K562 (cell line): ENCODE measurements at regions not wholly inside any gene's neighbourhood (a gene's known extent, or its start where the extent isn't known, plus 50 kb on each side); places are given as distances from the start of the nearest gene placed in this dataset.

Source experiments
- ATAC-seq: fragments of 200-7000 bp; cut with Tn5 transposase; 3 replicates; pipeline ENCODE4 v1.9.1; 2020; ENCODE audit warnings: moderate library complexity
- BruUV-seq: library from RNA; stranded (reverse); fragments of 400-500 nt; replicated peaks from 2 replicates; lab custom pipeline; 2021; lab: Mats Ljungman, UMichigan
- CTCF ChIA-PET: fragments of 300-600 bp; formaldehyde crosslinking; extraction: SDS; loops from one replicate; lab custom pipeline; 2021; ENCODE audit warnings: low intra/inter-chr PET ratio; lab: Yijun Ruan, JAX
- POLR2A ChIA-PET: fragments of 300-600, 350-650 bp; sonication (Branson Sonifier 250); formaldehyde crosslinking; extraction: SDS; loops from one replicate; lab custom pipeline; 2021; ENCODE audit warnings: antibody characterized with exemption, inconsistent platforms; lab: Yijun Ruan, JAX
- DNase-seq, 4 experiments: peaks; one replicate each; pipeline versions ENCODE4 v3.0.0 to v3.0.0-alpha.2; 2011 to 2018; ENCODE audit warnings: low spot score in 3 of 4, mixed read lengths in 3 of 4; ENCODE audit errors: extremely low read depth in 1 of 4
- FAIRE-seq: peaks from 2 replicates; lab custom pipeline; 2011; peaks lifted over from hg19 to GRCh38; lab: Jason Lieb, UNC
- H2AFZ ChIP-seq: 2 replicates; pipeline ENCODE4 v1.6.0; 2011; ENCODE audit warnings: low read depth, low read length, control low read depth, inconsistent platforms
- H3K27ac ChIP-seq: fragments of 200-600 bp; 3 replicates; pipeline ENCODE4 v1.8.0; 2011; ENCODE audit warnings: low read depth, mild to moderate bottlenecking, control low read depth, inconsistent platforms, low read length, moderate library complexity, mixed read lengths; ENCODE audit errors: extremely low read depth
- H3K27me3 ChIP-seq, 2 experiments: fragments of 300-600 bp in 1 of 2; 2 replicates in 1 of 2; 3 replicates in 1 of 2; pipeline versions ENCODE4 v1.6.0 to v1.8.0; 2011; ENCODE audit warnings: inconsistent platforms in 2 of 2, low read length in 2 of 2, mild to moderate bottlenecking in 1 of 2, mixed read lengths in 1 of 2, moderate library complexity in 1 of 2; ENCODE audit not compliant: control insufficient read depth in 2 of 2, insufficient read depth in 2 of 2
- H3K36me3 ChIP-seq: fragments of 300-600 bp; 3 replicates; pipeline ENCODE4 v1.8.0; 2011; ENCODE audit warnings: mild to moderate bottlenecking, low read length, inconsistent platforms; ENCODE audit not compliant: control insufficient read depth, insufficient read depth
- H3K4me1 ChIP-seq, 2 experiments: fragments of 200-600 bp in 1 of 2; replicated peaks in 1 of 2; 2 replicates in 1 of 2; 3 replicates in 1 of 2; pipeline versions ENCODE4 v1.5.1 to v1.8.0; 2011; ENCODE audit warnings: inconsistent platforms in 2 of 2, low read length in 2 of 2, mild to moderate bottlenecking in 1 of 2, mixed read lengths in 1 of 2, moderate library complexity in 1 of 2; ENCODE audit not compliant: control insufficient read depth in 2 of 2, insufficient read depth in 2 of 2
- H3K4me2 ChIP-seq: 2 replicates; pipeline ENCODE4 v1.6.1; 2011; ENCODE audit warnings: low read length, control low read depth, inconsistent platforms, mixed read lengths; ENCODE audit not compliant: insufficient read depth
- H3K4me3 ChIP-seq: fragments of 200-600 bp; sonication (generic), shearing (Covaris generic); 2 replicates; pipeline ENCODE4 v1.5.1; 2016; ENCODE audit warnings: control low read depth, inconsistent platforms
- H3K79me2 ChIP-seq: fragments of 200-600 bp; 3 replicates; pipeline ENCODE4 v1.8.0; 2011; ENCODE audit warnings: low read length, inconsistent platforms; ENCODE audit not compliant: control insufficient read depth, insufficient read depth
- H3K9ac ChIP-seq, 2 experiments: 2 replicates each; pipeline versions ENCODE4 v1.6.0 to v1.6.1; 2011; ENCODE audit warnings: low read depth in 2 of 2, low read length in 2 of 2, control low read depth in 1 of 2, inconsistent platforms in 1 of 2, mild to moderate bottlenecking in 1 of 2, mixed read lengths in 1 of 2; ENCODE audit not compliant: insufficient read depth in 1 of 2
- H3K9me1 ChIP-seq: one replicate; pipeline ENCODE4 v1.6.0; 2011; ENCODE audit warnings: inconsistent platforms, mild to moderate bottlenecking, low read length, moderate library complexity; ENCODE audit not compliant: control insufficient read depth, insufficient read depth
- H3K9me3 ChIP-seq: replicated peaks from 2 replicates; pipeline ENCODE4 v1.5.1; 2011; ENCODE audit warnings: low read depth, low read length, inconsistent platforms; ENCODE audit not compliant: control insufficient read depth, insufficient read depth
- H4K20me1 ChIP-seq: replicated peaks from 2 replicates; pipeline ENCODE4 v1.6.1; 2011; ENCODE audit warnings: low read length, inconsistent platforms, mixed read lengths; ENCODE audit not compliant: control insufficient read depth, insufficient read depth
- CEBPB ChIP-seq: fragments of 450-650 bp; IDR thresholded peaks from 2 replicates; pipeline ENCODE4 v1.6.1; 2016; ENCODE audit warnings: missing genetic modification characterization, missing compliant biosample characterization
- EZH2 ChIP-seq: IDR thresholded peaks from 2 replicates; pipeline ENCODE4 v1.6.1; 2012; ENCODE audit warnings: low read depth, mild to moderate bottlenecking, inconsistent platforms, low read length, borderline replicate concordance
- KLF1 ChIP-seq: fragments of 450-650 bp; IDR thresholded peaks from 2 replicates; pipeline ENCODE4 v1.6.1; 2016; ENCODE audit warnings: missing genetic modification characterization, missing compliant biosample characterization
- MAFF ChIP-seq: IDR thresholded peaks from 2 replicates; pipeline ENCODE4 v1.6.1; 2012; ENCODE audit warnings: low read length, improper control_type of control experiment
- ZNF766 ChIP-seq: fragments of 200-800 bp; sonication (Bioruptor generic); conservative IDR thresholded peaks from 2 replicates; pipeline ENCODE4 v1.6.1; 2016; ENCODE audit warnings: missing genetic modification characterization, missing compliant biosample characterization
- WGBS: fragments of 100-300 bp; shearing (Covaris generic); methylation state at CpG from one replicate; pipeline ENCODE4 v1.1.6; 2016; ENCODE audit warnings: low coverage, mixed read lengths; ENCODE audit not compliant: insufficient coverage; ENCODE audit errors: missing lambda C conversion rate; 5-methylcytosine and 5-hydroxymethylcytosine counted together
- in situ Hi-C: fragments of 300-500 bp; cut with MboI; formaldehyde crosslinking; loops from 4 replicates; pipeline ENCODE4 v1.15.0; 2018; ENCODE audit warnings: inconsistent platforms, mixed read lengths
- intact Hi-C: fragments of 100-400 bp; cut with micrococcal nuclease; formaldehyde crosslinking; loops from 2 replicates; pipeline ENCODE4 v1.14.2; 2022
- TF ChIP-seq, protein P1 (sequence below): fragments of 200-800 bp; sonication (Bioruptor generic); IDR thresholded peaks from 2 replicates; pipeline ENCODE4 v1.6.1; 2017; ENCODE audit warnings: missing genetic modification characterization, missing compliant biosample characterization

DNA sequence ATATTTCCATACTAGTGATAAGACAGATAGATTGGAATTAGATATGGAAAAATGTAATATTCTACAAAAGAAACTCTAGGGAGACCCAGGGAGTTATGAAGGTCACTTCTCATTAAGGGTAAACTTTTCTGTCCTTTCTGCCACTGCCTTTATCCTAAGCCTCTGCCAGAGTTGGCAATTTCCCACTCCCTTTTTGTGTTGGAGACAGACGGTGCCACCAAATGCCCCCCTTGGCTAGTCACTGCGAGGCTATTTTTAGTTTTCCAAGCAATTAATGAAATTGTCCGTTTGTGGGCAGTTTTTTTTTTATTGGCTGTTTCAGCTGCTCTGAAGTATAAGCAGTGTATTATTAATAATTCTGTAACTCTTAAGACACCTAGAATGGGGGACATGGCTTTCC, 67.6 kb upstream of the TENM4 start:
- CTCF ChIA-PET, result no interaction called here
- H3K9me3 ChIP-seq, result no peaks in the 10 kb centered on the region
- H3K4me1 ChIP-seq, result no peaks in the 10 kb centered on the region
- DNase-seq (no peak), ATAC-seq (no peak), FAIRE-seq (no peak)
- no peak overlapping the region for H3K4me3 ChIP-seq
- no peak overlapping the region for H3K9ac ChIP-seq
- 3% methylated on average over 3 of the region's 3 CpGs for WGBS
- BruUV-seq, result no TSS peak
- in situ Hi-C loops (no loop called here), intact Hi-C loops (no loop called here)
- no peaks in the 10 kb centered on the region for H4K20me1 ChIP-seq
- no peaks in the 10 kb centered on the region for H3K79me2 ChIP-seq
- H2AFZ ChIP-seq, result no peak overlapping the region
- H3K27ac ChIP-seq, result no peak overlapping the region
- no peak overlapping the region for H3K4me2 ChIP-seq
- H3K27me3 ChIP-seq, result no peaks in the 10 kb centered on the region
- POLR2A ChIA-PET, result no interaction called here
- no peaks in the 10 kb centered on the region for H3K9me1 ChIP-seq
- TF ChIP-seq EZH2 (no peak), CEBPB (tag) (no peak), KLF1 (tag) (no peak), ZNF766 (CRISPR knock-in tag) (no peak), MAFF (no peak)
- TF ChIP-seq, protein P1, sequence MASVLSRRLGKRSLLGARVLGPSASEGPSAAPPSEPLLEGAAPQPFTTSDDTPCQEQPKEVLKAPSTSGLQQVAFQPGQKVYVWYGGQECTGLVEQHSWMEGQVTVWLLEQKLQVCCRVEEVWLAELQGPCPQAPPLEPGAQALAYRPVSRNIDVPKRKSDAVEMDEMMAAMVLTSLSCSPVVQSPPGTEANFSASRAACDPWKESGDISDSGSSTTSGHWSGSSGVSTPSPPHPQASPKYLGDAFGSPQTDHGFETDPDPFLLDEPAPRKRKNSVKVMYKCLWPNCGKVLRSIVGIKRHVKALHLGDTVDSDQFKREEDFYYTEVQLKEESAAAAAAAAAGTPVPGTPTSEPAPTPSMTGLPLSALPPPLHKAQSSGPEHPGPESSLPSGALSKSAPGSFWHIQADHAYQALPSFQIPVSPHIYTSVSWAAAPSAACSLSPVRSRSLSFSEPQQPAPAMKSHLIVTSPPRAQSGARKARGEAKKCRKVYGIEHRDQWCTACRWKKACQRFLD (CRISPR knock-in tag), result no peak
- TF ChIP-seq, all 486 proteins: peak for 0
- no peaks in the 10 kb centered on the region for H3K36me3 ChIP-seq
